ENCODE measurements at regions not wholly inside any gene's neighbourhood (a gene's known extent, or its start where the extent isn't known, plus 50 kb on each side); places are given as distances from the start of the nearest gene placed in this dataset.

- Histone ChIP-seq H3K27ac (ENCODE audit: low read depth, low read length) (no peak overlapping the region), H2AFZ (ENCODE audit: low read length) (no peak overlapping the region), H4K20me1 (replicated peaks in 1 of 2; ENCODE audit: control insufficient read depth in 1 of 2, insufficient read depth in 2 of 2, low read length in 2 of 2) (no peaks in the 10 kb centered on the region), H2AK5ac (ENCODE audit: low read depth, low read length) (no peak overlapping the region), H2BK15ac (ENCODE audit: low read length) (no peak overlapping the region), H3K18ac (ENCODE audit: extremely low read depth, low read length) (no peak overlapping the region), H3K79me1 (ENCODE audit: low read depth, low read length) (no peaks in the 10 kb centered on the region), H3K36me3 (ENCODE audit: control insufficient read depth in 2 of 4, insufficient read depth in 4 of 4, low read length in 3 of 4) (no peaks in the 10 kb centered on the region), H2BK20ac (ENCODE audit: low read length) (no peak overlapping the region), H3K23me2 (ENCODE audit: low read depth, low read length) (no peaks in the 10 kb centered on the region), H3K4me1 (replicated peaks in 1 of 4; ENCODE audit: control insufficient read depth in 3 of 4, insufficient read depth in 4 of 4, low read length in 3 of 4) (no peaks in the 10 kb centered on the region), H4K5ac (ENCODE audit: insufficient read length, low read depth, low read length) (no peak overlapping the region), H3K4me3 (ENCODE audit: extremely low read depth in 1 of 4, insufficient read depth in 2 of 4, low read depth in 3 of 4, low read length in 4 of 4) (no peak overlapping the region), H3K79me2 (ENCODE audit: control insufficient read depth in 1 of 2, insufficient read depth in 2 of 2, low read length in 2 of 2) (no peaks in the 10 kb centered on the region), H2BK5ac (ENCODE audit: low read depth, low read length) (no peak overlapping the region), H2BK120ac (replicated peaks; ENCODE audit: low read depth, low read length) (no peak overlapping the region), H3K27me3 (replicated peaks in 1 of 4; ENCODE audit: control insufficient read depth in 3 of 4, extremely low read depth in 1 of 4, insufficient read depth in 3 of 4, low read length in 3 of 4) (no peaks in the 10 kb centered on the region), H3K9ac (replicated peaks in 1 of 4; ENCODE audit: extremely low read depth in 1 of 4, low read depth in 3 of 4, low read length in 3 of 4) (no peak overlapping the region), H3K14ac (ENCODE audit: insufficient read length) (no peak overlapping the region), H4K8ac (ENCODE audit: extremely low read depth, insufficient read depth, low read length) (no peak overlapping the region), H3K56ac (replicated peaks; ENCODE audit: insufficient read length, low read depth, low read length) (no peak overlapping the region), H3K9me3 (ENCODE audit: insufficient read depth in 2 of 2, low read depth in 1 of 2, low read length in 1 of 2) (no peaks in the 10 kb centered on the region), H3K4me2 (ENCODE audit: insufficient read depth in 1 of 2, low read depth in 2 of 2, low read length in 2 of 2) (no peak overlapping the region), H2BK12ac (ENCODE audit: low read depth, low read length) (no peak overlapping the region), H3K23ac (ENCODE audit: insufficient read length) (no peak overlapping the region), H3K4ac (replicated peaks; ENCODE audit: insufficient read length, low read depth, low read length) (no peak overlapping the region), H4K91ac (replicated peaks; ENCODE audit: insufficient read length, low read length) (no peak overlapping the region)
- CTCF ChIA-PET (ENCODE audit: partially characterized antibody), result interaction anchor here (0.7 kb wide), 1 partner anchor 12 kb away, joined by 3 read pairs; no protein-coding TSS in a partner anchor
- TF ChIP-seq EP300 (IDR thresholded peaks at IDR 0.05; ENCODE audit: borderline replicate concordance in 1 of 2, low read depth in 2 of 2, low read length in 2 of 2) (no peak), BRCA1 (IDR thresholded peaks at IDR 0.05; ENCODE audit: low read depth, low read length) (no peak), BCL11A (IDR thresholded peaks at IDR 0.05; ENCODE audit: low read depth in 2 of 2, low read length in 2 of 2) (no peak), EZH2 (IDR thresholded peaks at IDR 0.05; ENCODE audit: low read depth, low read length, severe bottlenecking) (no peak), RFX5 (IDR thresholded peaks at IDR 0.05; ENCODE audit: borderline replicate concordance, low read depth, low read length) (no peak), CBX8 (IDR thresholded peaks at IDR 0.05; ENCODE audit: borderline replicate concordance, low read depth, low read length) (no peak), TAF1 (IDR thresholded peaks at IDR 0.05; ENCODE audit: low read depth, low read length) (no peak), TAF7 (optimal IDR thresholded peaks at IDR 0.05; ENCODE audit: borderline replicate concordance, low read depth, low read length) (no peak), POLR2AphosphoS5 (IDR thresholded peaks at IDR 0.05; ENCODE audit: low read depth, low read length) (no peak), NRF1 (IDR thresholded peaks at IDR 0.05; ENCODE audit: low read depth, low read length) (no peak), RNF2 (IDR thresholded peaks at IDR 0.05; ENCODE audit: borderline replicate concordance, low read depth, low read length, missing control alignments, poor library complexity, severe bottlenecking) (no peak), RXRA (IDR thresholded peaks at IDR 0.05; ENCODE audit: insufficient read depth, low read depth, low read length) (no peak), JUN (IDR thresholded peaks at IDR 0.05; ENCODE audit: low read depth, low read length) (no peak), YY1 (IDR thresholded peaks at IDR 0.05; ENCODE audit: low read depth, low read length) (no peak), EGR1 (IDR thresholded peaks at IDR 0.05; ENCODE audit: borderline replicate concordance, low read depth, low read length) (no peak), SP2 (IDR thresholded peaks at IDR 0.05; ENCODE audit: low read length) (no peak)
- no peak for DNase-seq (ENCODE audit: low read depth in 1 of 2, low spot score in 2 of 2)
- 94% methylated on average over 1 of the region's 1 CpG; no CpG with 5 or more reads in 1 of the 2 experiments for WGBS, 2 experiments (ENCODE audit: extremely low coverage in 1 of 2, insufficient coverage in 1 of 2, insufficient read length in 1 of 2, insufficient replicate concordance in 2 of 2, low coverage in 1 of 2, low lambda C conversion rate in 2 of 2, missing lambda C conversion rate in 1 of 2)
- FAIRE-seq, result no peak
- POLR2A ChIA-PET (ENCODE audit: partially characterized antibody), result no interaction called here
These were observed 1393.7 kb downstream of the DSC3 start for GRCh38 chr18:29648891-29649290.
